ENCODE measurements at regions not wholly inside any gene's neighbourhood (a gene's known extent, or its start where the extent isn't known, plus 50 kb on each side); places are given as distances from the start of the nearest gene placed in this dataset.
"Not testable (repeated sequence)": the region's sequence is repeated elsewhere in the genome, so short reads cannot be mapped to it uniquely, and the experiment has no call there.

DNA sequence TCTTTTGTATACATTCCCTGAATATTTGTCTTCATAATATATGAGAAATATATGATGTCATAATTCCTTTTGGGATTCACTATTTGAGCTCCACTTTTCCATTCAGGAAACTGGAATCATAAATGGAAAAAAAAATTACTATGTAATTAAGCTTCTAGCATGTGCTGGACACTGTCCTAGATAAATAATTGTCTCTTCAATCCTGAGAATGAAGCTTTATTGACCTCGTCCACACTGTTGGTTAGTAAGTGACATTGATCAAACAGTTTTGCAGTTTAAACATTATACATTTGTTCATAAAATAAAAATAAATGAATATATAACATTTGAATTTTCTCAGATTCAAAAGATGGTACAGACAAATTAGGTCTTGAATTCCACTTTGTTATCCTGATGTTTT, 1691.2 kb downstream of the LRRC4C start:
- no peak overlapping the region for H3K27ac ChIP-seq
- TF ChIP-seq, protein P1, sequence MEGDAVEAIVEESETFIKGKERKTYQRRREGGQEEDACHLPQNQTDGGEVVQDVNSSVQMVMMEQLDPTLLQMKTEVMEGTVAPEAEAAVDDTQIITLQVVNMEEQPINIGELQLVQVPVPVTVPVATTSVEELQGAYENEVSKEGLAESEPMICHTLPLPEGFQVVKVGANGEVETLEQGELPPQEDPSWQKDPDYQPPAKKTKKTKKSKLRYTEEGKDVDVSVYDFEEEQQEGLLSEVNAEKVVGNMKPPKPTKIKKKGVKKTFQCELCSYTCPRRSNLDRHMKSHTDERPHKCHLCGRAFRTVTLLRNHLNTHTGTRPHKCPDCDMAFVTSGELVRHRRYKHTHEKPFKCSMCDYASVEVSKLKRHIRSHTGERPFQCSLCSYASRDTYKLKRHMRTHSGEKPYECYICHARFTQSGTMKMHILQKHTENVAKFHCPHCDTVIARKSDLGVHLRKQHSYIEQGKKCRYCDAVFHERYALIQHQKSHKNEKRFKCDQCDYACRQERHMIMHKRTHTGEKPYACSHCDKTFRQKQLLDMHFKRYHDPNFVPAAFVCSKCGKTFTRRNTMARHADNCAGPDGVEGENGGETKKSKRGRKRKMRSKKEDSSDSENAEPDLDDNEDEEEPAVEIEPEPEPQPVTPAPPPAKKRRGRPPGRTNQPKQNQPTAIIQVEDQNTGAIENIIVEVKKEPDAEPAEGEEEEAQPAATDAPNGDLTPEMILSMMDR (conservative IDR thresholded peaks at IDR 0.05), result no peak
- TF ChIP-seq ZFX (IDR thresholded peaks at IDR 0.05), result no peak

DNA sequence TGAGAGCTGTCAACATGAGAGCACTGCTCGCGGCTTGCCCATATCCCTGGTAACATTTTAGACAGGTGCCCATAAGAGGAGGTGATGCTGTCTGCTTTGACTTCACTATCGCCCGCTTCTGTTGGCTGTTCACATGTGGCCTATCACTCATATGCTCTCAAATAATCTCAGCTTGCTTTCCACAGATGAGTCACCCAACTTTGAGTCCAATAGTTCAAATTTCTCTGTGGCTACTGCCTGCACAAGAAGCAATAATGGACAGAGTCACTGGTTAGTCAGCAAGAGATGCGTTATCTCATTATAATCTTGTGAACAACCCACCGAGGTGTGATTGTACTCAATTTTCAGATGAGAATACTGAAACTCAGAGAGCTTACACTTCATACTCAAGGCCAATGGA, 1714.1 kb downstream of the LRRC4C start:
- TF ChIP-seq ZFX (IDR thresholded peaks at IDR 0.05), result no peak
- TF ChIP-seq, protein P1 (conservative IDR thresholded peaks at IDR 0.05), result no peak
- no peak overlapping the region for H3K27ac ChIP-seq

DNA sequence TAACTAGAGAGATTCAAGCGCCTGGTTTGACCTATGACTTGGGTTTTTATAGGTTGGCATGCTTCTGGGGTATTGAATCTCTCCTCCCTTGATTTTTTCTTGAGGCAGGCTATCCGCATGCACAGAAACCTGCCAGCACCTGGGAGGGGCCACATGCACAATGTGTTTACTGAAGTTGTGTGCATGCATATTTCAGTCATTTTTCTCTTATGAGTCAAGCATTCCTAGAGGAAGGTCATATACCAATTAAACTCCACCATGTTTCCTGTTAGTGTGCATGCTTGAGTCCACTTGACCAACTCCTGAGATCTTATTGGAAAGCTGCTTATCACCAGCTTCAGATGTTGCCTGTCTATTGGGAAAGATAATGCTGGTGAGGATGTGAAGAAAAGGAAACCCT, 1718.4 kb downstream of the LRRC4C start:
- TF ChIP-seq ZFX (IDR thresholded peaks at IDR 0.05), result no peak
- TF ChIP-seq, protein P1 (conservative IDR thresholded peaks at IDR 0.05), result no peak
- H3K27ac ChIP-seq, result no peak overlapping the region

DNA sequence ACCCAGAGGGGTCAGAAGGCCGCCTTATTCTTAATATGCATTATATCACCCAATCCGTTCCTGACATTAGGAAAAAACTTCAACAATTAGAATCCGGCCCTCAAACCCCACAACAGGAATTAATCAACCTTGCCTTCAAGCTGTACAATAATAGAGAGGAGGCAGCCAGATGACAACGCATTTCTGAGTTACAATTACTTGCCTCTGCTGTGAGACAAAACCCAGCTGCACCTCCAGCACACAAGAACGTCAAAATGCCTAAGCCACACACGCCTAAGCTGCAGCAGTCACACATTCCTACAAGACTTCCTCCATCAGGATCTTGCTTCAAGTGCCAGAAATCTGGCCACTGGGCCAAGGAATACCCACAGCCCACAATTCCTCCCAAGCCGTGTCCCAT, 1723.1 kb downstream of the LRRC4C start:
- H3K27ac ChIP-seq, result not testable (repeated sequence)

DNA sequence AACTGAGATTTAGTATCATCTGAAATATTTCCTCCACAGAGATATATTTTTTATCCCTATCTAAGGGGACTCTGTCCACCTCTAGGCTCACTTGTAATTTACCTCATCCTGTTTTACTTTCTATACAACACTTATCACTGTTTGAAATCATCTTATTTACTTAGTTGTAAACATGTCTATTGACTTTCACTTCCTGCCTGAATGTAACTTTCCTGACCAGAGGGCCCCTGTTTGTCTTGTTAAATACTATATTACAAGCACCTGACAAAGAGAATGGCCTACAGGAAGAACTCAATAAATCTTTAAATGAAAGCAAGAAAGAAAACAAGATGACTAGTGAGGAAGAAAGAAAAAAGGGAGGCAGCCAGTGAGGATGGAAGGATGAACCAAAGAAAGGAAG, 1727.5 kb downstream of the LRRC4C start:
- TF ChIP-seq, protein P1 (conservative IDR thresholded peaks at IDR 0.05), result no peak
- TF ChIP-seq ZFX (IDR thresholded peaks at IDR 0.05), result no peak
- H3K27ac ChIP-seq, result no peak overlapping the region

DNA sequence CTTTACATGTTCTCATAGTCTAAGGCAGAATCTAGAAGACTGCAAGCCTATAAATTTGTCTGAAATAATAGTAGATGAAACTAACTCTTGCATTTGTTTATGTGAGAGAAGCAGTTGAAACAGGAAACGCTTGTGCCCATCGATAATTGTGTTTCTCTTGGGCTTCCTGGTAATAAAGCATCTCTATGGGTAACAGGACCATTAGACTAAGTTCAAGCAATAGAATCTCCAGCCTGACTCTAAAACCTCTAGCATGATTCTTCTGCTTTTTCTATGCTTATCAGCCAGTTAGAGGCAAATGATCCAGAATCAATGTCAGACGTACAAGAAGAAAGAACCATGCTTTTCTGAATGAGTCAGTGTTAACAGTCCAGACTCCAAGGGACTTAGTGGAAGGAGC, 1734.4 kb downstream of the LRRC4C start:
- no peak for TF ChIP-seq ZFX (IDR thresholded peaks at IDR 0.05)
- TF ChIP-seq, protein P1 (conservative IDR thresholded peaks at IDR 0.05), result no peak
- H3K27ac ChIP-seq, result no peak overlapping the region

DNA sequence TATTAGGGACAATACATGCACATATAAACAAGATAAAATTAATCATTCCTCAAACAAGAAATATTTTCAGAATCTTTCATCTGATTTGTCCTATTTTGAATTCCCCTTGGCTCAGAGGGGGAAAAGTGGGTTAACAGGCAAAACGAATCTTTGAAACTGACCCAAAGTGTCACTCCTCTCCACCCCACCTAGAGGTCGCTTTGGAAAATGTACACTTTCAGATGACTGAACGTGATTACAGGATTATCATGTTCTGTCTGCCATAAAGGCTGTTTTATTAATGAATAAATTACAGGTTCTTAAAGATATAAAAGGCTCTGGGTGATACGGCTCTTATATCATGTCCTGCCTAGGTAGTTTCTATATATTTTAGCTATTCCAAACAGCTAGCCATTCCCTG, 1735.0 kb downstream of the LRRC4C start:
- no peak overlapping the region for H3K27ac ChIP-seq
- TF ChIP-seq, protein P1 (conservative IDR thresholded peaks at IDR 0.05), result peak; percentile 70
- no peak for TF ChIP-seq ZFX (IDR thresholded peaks at IDR 0.05)

DNA sequence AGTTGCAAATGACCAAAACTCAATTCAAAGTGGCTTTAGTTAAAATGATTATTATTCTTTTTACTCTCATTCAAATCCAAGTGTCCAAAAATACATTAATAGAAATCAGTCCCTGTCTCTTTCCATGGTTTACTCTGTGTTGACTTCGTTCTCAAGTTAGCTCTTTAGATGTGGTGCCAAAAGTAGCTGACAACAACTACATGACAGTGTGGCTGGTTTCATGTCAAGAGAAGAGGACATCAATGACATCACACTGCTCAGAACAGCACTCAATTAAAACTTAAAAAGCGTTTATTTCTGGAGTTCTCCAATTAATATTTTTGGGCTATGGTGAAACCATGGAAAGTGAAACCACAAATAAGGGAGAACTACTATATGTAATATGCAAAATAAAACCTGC, 1746.9 kb downstream of the LRRC4C start:
- H3K27ac ChIP-seq, result no peak overlapping the region
- TF ChIP-seq, protein P1 (conservative IDR thresholded peaks at IDR 0.05), result no peak
- TF ChIP-seq ZFX (IDR thresholded peaks at IDR 0.05), result no peak

Data from C4-2B (cell line).